ENCODE measurements at regions not wholly inside any gene's neighbourhood (a gene's known extent, or its start where the extent isn't known, plus 50 kb on each side); places are given as distances from the start of the nearest gene placed in this dataset.

- H3K18ac ChIP-seq (ENCODE audit: low read depth, low read length) = no peak overlapping the region
- no peak overlapping the region for H3K4ac ChIP-seq (ENCODE audit: low read depth, low read length)
- H4K5ac ChIP-seq (ENCODE audit: low read depth, low read length) = no peak overlapping the region
- H3K79me1 ChIP-seq (ENCODE audit: low read depth in 1 of 2, low read length in 2 of 2) = no peaks in the 10 kb centered on the region
- H2BK120ac ChIP-seq (ENCODE audit: low read depth, low read length) = no peak overlapping the region
- H3K56ac ChIP-seq (ENCODE audit: extremely low read depth, insufficient read depth, low read length) = no peak overlapping the region
- ChIA-PET POLR2A (ENCODE audit: unreplicated experiment) (no interaction called here), CTCF (no interaction called here)
- H3K23ac ChIP-seq (ENCODE audit: low read depth, low read length) = no peak overlapping the region
- no peaks in the 10 kb centered on the region for H3K27me3 ChIP-seq (ENCODE audit: control insufficient read depth, insufficient read depth, low read length)
- no peaks in the 10 kb centered on the region for H4K20me1 ChIP-seq (ENCODE audit: insufficient read depth, low read length)
- H2BK15ac ChIP-seq (ENCODE audit: low read depth, low read length) = no peak overlapping the region
- no peak for ATAC-seq (ENCODE audit: low read depth)
- no peak overlapping the region for H2BK20ac ChIP-seq (ENCODE audit: low read depth, low read length)
- dilution Hi-C loops (cut with HindIII; ENCODE audit: low sequenced_read_pairs, unreplicated experiment) = no loop called here
- DNase-seq = no peak
- H3K9me1 ChIP-seq (ENCODE audit: insufficient read depth, low read length) = no peaks in the 10 kb centered on the region
- no peaks in the 10 kb centered on the region for H3K4me1 ChIP-seq (ENCODE audit: control insufficient read depth, insufficient read depth, low read length)
- H2AK5ac ChIP-seq (ENCODE audit: low read depth, low read length) = no peak overlapping the region
- H2AK9ac ChIP-seq (replicated peaks; ENCODE audit: low read depth, low read length, poor library complexity) = no peak overlapping the region
- H3K27ac ChIP-seq (ENCODE audit: insufficient read depth, low read length) = no peak overlapping the region
- H3K9ac ChIP-seq (ENCODE audit: low read depth, low read length) = no peak overlapping the region
- H3K4me3 ChIP-seq (ENCODE audit: insufficient read depth, low read depth, low read length) = no peak overlapping the region
- H3K36me3 ChIP-seq (ENCODE audit: control insufficient read depth, insufficient read depth, low read length) = no peaks in the 10 kb centered on the region
- H2AFZ ChIP-seq (replicated peaks; ENCODE audit: low read length, poor library complexity) = no peak overlapping the region
- intact Hi-C loops (cut with micrococcal nuclease) = loop anchor here (1.0 kb wide), 1 partner anchor 36 kb away; no protein-coding TSS in a partner anchor
- no peak overlapping the region for H3K14ac ChIP-seq (replicated peaks; ENCODE audit: low read depth, low read length)
- no peak overlapping the region for H4K91ac ChIP-seq (ENCODE audit: insufficient read depth, low read depth, low read length)
- TF ChIP-seq RCOR1 (IDR thresholded peaks at IDR 0.05; ENCODE audit: insufficient replicate concordance, low read length) = no peak
- no peak for TF ChIP-seq CTCF (conservative IDR thresholded peaks at IDR 0.05; ENCODE audit: low read depth, low read length)
- TF ChIP-seq RAD21 (IDR thresholded peaks at IDR 0.05; ENCODE audit: low read length) = no peak
- no peak for TF ChIP-seq MAZ (IDR thresholded peaks at IDR 0.05; ENCODE audit: borderline replicate concordance, low read depth, low read length)
- no peak for TF ChIP-seq FOS (IDR thresholded peaks at IDR 0.05; ENCODE audit: low read depth, low read length)
- no peak for TF ChIP-seq POLR2A (IDR thresholded peaks at IDR 0.05; ENCODE audit: low read depth, low read length)
- TF ChIP-seq CEBPB (IDR thresholded peaks at IDR 0.05; ENCODE audit: low read depth, low read length) = no peak
- TF ChIP-seq CHD1 (IDR thresholded peaks at IDR 0.05; ENCODE audit: low read depth, low read length) = no peak
- TF ChIP-seq BHLHE40 (IDR thresholded peaks at IDR 0.05; ENCODE audit: low read depth, low read length) = no peak
- TF ChIP-seq, protein P1, sequence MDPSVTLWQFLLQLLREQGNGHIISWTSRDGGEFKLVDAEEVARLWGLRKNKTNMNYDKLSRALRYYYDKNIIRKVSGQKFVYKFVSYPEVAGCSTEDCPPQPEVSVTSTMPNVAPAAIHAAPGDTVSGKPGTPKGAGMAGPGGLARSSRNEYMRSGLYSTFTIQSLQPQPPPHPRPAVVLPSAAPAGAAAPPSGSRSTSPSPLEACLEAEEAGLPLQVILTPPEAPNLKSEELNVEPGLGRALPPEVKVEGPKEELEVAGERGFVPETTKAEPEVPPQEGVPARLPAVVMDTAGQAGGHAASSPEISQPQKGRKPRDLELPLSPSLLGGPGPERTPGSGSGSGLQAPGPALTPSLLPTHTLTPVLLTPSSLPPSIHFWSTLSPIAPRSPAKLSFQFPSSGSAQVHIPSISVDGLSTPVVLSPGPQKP (IDR thresholded peaks at IDR 0.05; ENCODE audit: borderline replicate concordance, low read depth, low read length) = no peak
- TF ChIP-seq USF2 (IDR thresholded peaks at IDR 0.05; ENCODE audit: low read depth, low read length) = no peak
- no peak for TF ChIP-seq RFX5 (IDR thresholded peaks at IDR 0.05; ENCODE audit: low read depth, low read length)
- TF ChIP-seq SMC3 (IDR thresholded peaks at IDR 0.05; ENCODE audit: low read depth, low read length) = no peak
- TF ChIP-seq NFE2L2 (IDR thresholded peaks at IDR 0.05; ENCODE audit: low read depth, low read length) = no peak
- TF ChIP-seq MXI1 (IDR thresholded peaks at IDR 0.05; ENCODE audit: borderline replicate concordance, low read depth, low read length) = no peak
- H3K4me2 ChIP-seq (ENCODE audit: low read depth, low read length) = no peak overlapping the region
- no peaks in the 10 kb centered on the region for H3K9me3 ChIP-seq (ENCODE audit: control insufficient read depth, insufficient read depth, low read length)
- no peak overlapping the region for H2BK5ac ChIP-seq (ENCODE audit: low read depth, low read length, poor library complexity, severe bottlenecking)
- BruUV-seq (replicated peaks) = no TSS peak
- H4K8ac ChIP-seq (ENCODE audit: low read depth in 2 of 2, low read length in 2 of 2) = no peak overlapping the region
- in situ Hi-C loops (cut with MboI; ENCODE audit: low sequenced_read_pairs) = no loop called here
These were observed 73.2 kb downstream of the AKR1C4 start for GRCh38 chr10:5269791-5270190.
